ENCODE measurements at regions not wholly inside any gene's neighbourhood (a gene's known extent, or its start where the extent isn't known, plus 50 kb on each side); places are given as distances from the start of the nearest gene placed in this dataset.

GRCh38 chr4:31548021-31548420, 827.9 kb downstream of the PCDH7 start:
- no peak overlapping the region for H2AK5ac ChIP-seq (ENCODE audit: insufficient read length, low read length)
- H3K79me1 ChIP-seq (ENCODE audit: insufficient read depth, low read depth, low read length, poor library complexity, severe bottlenecking), result no peaks in the 10 kb centered on the region
- H3K18ac ChIP-seq (ENCODE audit: insufficient read length, low read depth, low read length), result no peak overlapping the region
- H3K23me2 ChIP-seq (ENCODE audit: insufficient read length, low read depth, low read length, poor library complexity, severe bottlenecking), result no peaks in the 10 kb centered on the region
- no peaks in the 10 kb centered on the region for H4K20me1 ChIP-seq (ENCODE audit: control insufficient read depth, insufficient read depth, insufficient read length)
- no peak overlapping the region for H3K9ac ChIP-seq (ENCODE audit: extremely low read depth, insufficient read length, low read length)
- DNase-seq, result no peak
- no peak overlapping the region for H2BK120ac ChIP-seq (ENCODE audit: low read depth, low read length, poor library complexity, severe bottlenecking)
- H3K27me3 Mint-ChIP-seq (ENCODE audit: low read depth), result no peaks in the 10 kb centered on the region
- no peak overlapping the region for H3K14ac ChIP-seq (ENCODE audit: insufficient read depth, low read length)
- H3K79me2 ChIP-seq (ENCODE audit: insufficient read depth, low read length), result no peaks in the 10 kb centered on the region
- H3K56ac ChIP-seq (ENCODE audit: insufficient read length, low read depth, low read length), result no peak overlapping the region
- H3K4me3 Mint-ChIP-seq, result no peak overlapping the region
- H3K9me3 Mint-ChIP-seq, result no peaks in the 10 kb centered on the region
- no peaks in the 10 kb centered on the region for H3K4me1 Mint-ChIP-seq
- no peak overlapping the region for H3K27ac ChIP-seq (ENCODE audit: insufficient read length, low read depth, low read length)
- TF ChIP-seq CTCF (conservative IDR thresholded peaks at IDR 0.05), result no peak
- H3K36me3 Mint-ChIP-seq (ENCODE audit: insufficient read depth in 1 of 3, low read depth in 3 of 3), result no peaks in the 10 kb centered on the region
- no peaks in the 10 kb centered on the region for H3K27me3 ChIP-seq (ENCODE audit: insufficient read depth, low read length)
- no peak overlapping the region for H4K8ac ChIP-seq (replicated peaks; ENCODE audit: insufficient read length, low read depth, low read length)
- no peak overlapping the region for H2BK12ac ChIP-seq (ENCODE audit: insufficient read length, low read depth, low read length)
- no peak overlapping the region for H2BK15ac ChIP-seq (ENCODE audit: low read depth, low read length)
- WGBS (ENCODE audit: extremely low coverage, insufficient read length, low lambda C conversion rate), result no CpG with 5 or more reads among the region's 2 CpGs
- H3K4me2 ChIP-seq (ENCODE audit: insufficient read depth, insufficient read length, low read length), result no peak overlapping the region
- H3K4me1 ChIP-seq (ENCODE audit: insufficient read depth, low read length), result no peaks in the 10 kb centered on the region
- H2BK20ac ChIP-seq (ENCODE audit: low read depth, low read length, poor library complexity, severe bottlenecking), result no peak overlapping the region
- no peak overlapping the region for H4K5ac ChIP-seq (ENCODE audit: insufficient read length, low read depth, low read length)
- no peak overlapping the region for H3K23ac ChIP-seq (ENCODE audit: insufficient read length, low read depth, low read length)
- no peak overlapping the region for H2AFZ ChIP-seq (ENCODE audit: low read length)
- no peak overlapping the region for H2BK5ac ChIP-seq (ENCODE audit: insufficient read length, low read length)
- no peaks in the 10 kb centered on the region for H3K9me3 ChIP-seq (ENCODE audit: control insufficient read depth, low read depth, low read length)
- H3T11ph ChIP-seq (ENCODE audit: low read length), result no peak overlapping the region
- H3K4ac ChIP-seq (ENCODE audit: low read depth, low read length), result no peak overlapping the region
- no peak overlapping the region for H4K91ac ChIP-seq (ENCODE audit: insufficient read length, low read depth, low read length)
- H3K27ac Mint-ChIP-seq, result no peak overlapping the region

Data from H9 (cell line).